Testis (tissue), 2 donors: ENCODE measurements at regions not wholly inside any gene's neighbourhood (a gene's known extent, or its start where the extent isn't known, plus 50 kb on each side); places are given as distances from the start of the nearest gene placed in this dataset.

ENCODE experiments used
- CTCF ChIP-seq, 3 experiments: fragments of 450-650 bp in 2 of 3; fragments of 200-600 bp in 1 of 3; sonication (generic) in 1 of 3; IDR thresholded peaks; one replicate each; pipeline ENCODE4 v1.5.1; 2016 to 2019; ENCODE audit warnings: antibody characterized with exemption in 3 of 3, mild to moderate bottlenecking in 2 of 3, moderate library complexity in 1 of 3
- POLR2A ChIP-seq: fragments of 450-650 bp; IDR thresholded peaks from one replicate; pipeline ENCODE4 v1.6.1; 2017; ENCODE audit warnings: antibody characterized with exemption, mild to moderate bottlenecking, moderate library complexity

- no peak for TF ChIP-seq CTCF (IDR thresholded peaks at IDR 0.05)
- no peak for TF ChIP-seq POLR2A
Observed at GRCh38 chr12:18813753-18814152, 75.8 kb downstream of the CAPZA3 start.
